ENCODE measurements at regions not wholly inside any gene's neighbourhood (a gene's known extent, or its start where the extent isn't known, plus 50 kb on each side); places are given as distances from the start of the nearest gene placed in this dataset.

DNA sequence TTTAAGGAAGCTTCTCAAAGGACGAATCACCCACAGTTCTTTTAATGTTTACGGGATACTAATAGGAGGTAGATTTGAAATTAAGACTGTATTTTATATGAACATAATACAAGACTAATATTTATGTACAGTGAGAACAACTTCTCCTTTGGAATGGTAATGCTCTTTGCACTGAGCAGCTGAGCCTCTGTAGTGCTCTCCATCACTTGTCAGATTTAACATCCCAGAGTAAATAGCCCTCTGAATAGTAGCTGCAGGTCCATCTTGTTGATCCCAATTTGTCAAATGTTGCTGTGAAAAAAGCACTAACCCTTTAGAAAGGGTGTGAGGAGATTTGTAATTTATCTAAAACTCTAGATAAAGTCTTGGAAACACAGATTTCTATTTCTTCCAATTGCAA lies 351.4 kb upstream of the KCNMB2 start:
- Histone ChIP-seq H3K9me3 (ENCODE audit: control insufficient read depth in 1 of 2, low read length in 2 of 2) (no peaks in the 10 kb centered on the region), H3K27ac (ENCODE audit: low read depth, low read length) (no peak overlapping the region), H3K4me1 (ENCODE audit: control insufficient read depth in 1 of 2, insufficient read depth in 2 of 2, low read length in 2 of 2) (no peaks in the 10 kb centered on the region), H3K36me3 (ENCODE audit: control insufficient read depth in 1 of 2, insufficient read depth in 2 of 2, low read length in 2 of 2) (no peaks in the 10 kb centered on the region), H3K27me3 (ENCODE audit: control insufficient read depth in 1 of 2, insufficient read depth in 2 of 2, low read length in 2 of 2) (no peaks in the 10 kb centered on the region), H3K4me3 (ENCODE audit: low read depth in 1 of 2, low read length in 2 of 2) (no peak overlapping the region), H3K9ac (ENCODE audit: low read depth in 1 of 2, low read length in 2 of 2) (no peak overlapping the region)

- Histone ChIP-seq H3K36me3 (ENCODE audit: control insufficient read depth in 1 of 2, insufficient read depth in 2 of 2, low read length in 2 of 2) (no peaks in the 10 kb centered on the region), H3K27ac (ENCODE audit: low read depth, low read length) (no peak overlapping the region), H3K9me3 (ENCODE audit: control insufficient read depth in 1 of 2, low read length in 2 of 2) (no peaks in the 10 kb centered on the region), H3K4me3 (ENCODE audit: low read depth in 1 of 2, low read length in 2 of 2) (no peak overlapping the region), H3K4me1 (ENCODE audit: control insufficient read depth in 1 of 2, insufficient read depth in 2 of 2, low read length in 2 of 2) (no peaks in the 10 kb centered on the region), H3K9ac (ENCODE audit: low read depth in 1 of 2, low read length in 2 of 2) (no peak overlapping the region), H3K27me3 (ENCODE audit: control insufficient read depth in 1 of 2, insufficient read depth in 2 of 2, low read length in 2 of 2) (no peaks in the 10 kb centered on the region)
Measured at GRCh38 chr3:178186666-178187065, 349.6 kb upstream of the KCNMB2 start.

GRCh38 chr3:178189854-178190253 lies 346.4 kb upstream of the KCNMB2 start:
- Histone ChIP-seq H3K27ac (ENCODE audit: low read depth, low read length) (no peak overlapping the region), H3K36me3 (ENCODE audit: control insufficient read depth in 1 of 2, insufficient read depth in 2 of 2, low read length in 2 of 2) (no peaks in the 10 kb centered on the region), H3K9me3 (ENCODE audit: control insufficient read depth in 1 of 2, low read length in 2 of 2) (no peaks in the 10 kb centered on the region), H3K27me3 (ENCODE audit: control insufficient read depth in 1 of 2, insufficient read depth in 2 of 2, low read length in 2 of 2) (no peaks in the 10 kb centered on the region), H3K4me1 (ENCODE audit: control insufficient read depth in 1 of 2, insufficient read depth in 2 of 2, low read length in 2 of 2) (no peaks in the 10 kb centered on the region), H3K4me3 (ENCODE audit: low read depth in 1 of 2, low read length in 2 of 2) (no peak overlapping the region), H3K9ac (ENCODE audit: low read depth in 1 of 2, low read length in 2 of 2) (no peak overlapping the region)

DNA sequence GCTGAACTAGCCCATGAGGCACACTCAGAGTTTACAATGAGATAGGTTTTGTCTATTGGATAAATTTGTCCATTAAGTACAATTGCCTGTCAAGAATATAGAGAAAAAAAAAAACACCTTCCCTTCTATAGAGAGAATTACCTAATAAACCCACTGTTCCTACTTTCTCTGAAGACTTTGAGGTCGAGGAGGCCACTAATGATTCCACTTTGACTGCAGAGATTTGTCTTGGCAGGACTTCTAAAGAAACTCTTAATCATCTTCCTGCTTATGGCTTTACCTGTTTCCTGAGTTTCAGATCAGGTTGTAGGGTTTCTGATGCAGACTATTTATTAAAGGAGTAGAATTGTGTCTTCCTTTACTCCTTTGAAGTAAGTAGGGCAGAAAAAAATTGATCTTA lies 342.4 kb upstream of the KCNMB2 start:
- Histone ChIP-seq H3K36me3 (ENCODE audit: control insufficient read depth in 1 of 2, insufficient read depth in 2 of 2, low read length in 2 of 2) (no peaks in the 10 kb centered on the region), H3K27me3 (ENCODE audit: control insufficient read depth in 1 of 2, insufficient read depth in 2 of 2, low read length in 2 of 2) (no peaks in the 10 kb centered on the region), H3K27ac (ENCODE audit: low read depth, low read length) (no peak overlapping the region), H3K4me1 (ENCODE audit: control insufficient read depth in 1 of 2, insufficient read depth in 2 of 2, low read length in 2 of 2) (no peaks in the 10 kb centered on the region), H3K9ac (ENCODE audit: low read depth in 1 of 2, low read length in 2 of 2) (no peak overlapping the region), H3K4me3 (ENCODE audit: low read depth in 1 of 2, low read length in 2 of 2) (no peak overlapping the region), H3K9me3 (ENCODE audit: control insufficient read depth in 1 of 2, low read length in 2 of 2) (no peaks in the 10 kb centered on the region)

- no peak overlapping the region for H3K27ac ChIP-seq (ENCODE audit: low read depth, low read length)
Measured at GRCh38 chr3:178194539-178194938, 341.7 kb upstream of the KCNMB2 start.

GRCh38 chr3:178195824-178196223 lies 340.4 kb upstream of the KCNMB2 start:
- H3K27ac ChIP-seq (ENCODE audit: low read depth, low read length): no peak overlapping the region
- H3K4me3 ChIP-seq (ENCODE audit: low read depth in 1 of 2, low read length in 2 of 2): no peak overlapping the region
- H3K27me3 ChIP-seq (ENCODE audit: control insufficient read depth in 1 of 2, insufficient read depth in 2 of 2, low read length in 2 of 2): no peaks in the 10 kb centered on the region
- H3K36me3 ChIP-seq (ENCODE audit: control insufficient read depth in 1 of 2, insufficient read depth in 2 of 2, low read length in 2 of 2): no peaks in the 10 kb centered on the region
- no peaks in the 10 kb centered on the region for H3K4me1 ChIP-seq (ENCODE audit: control insufficient read depth in 1 of 2, insufficient read depth in 2 of 2, low read length in 2 of 2)
- H3K9ac ChIP-seq (ENCODE audit: low read depth in 1 of 2, low read length in 2 of 2): no peak overlapping the region
- no peaks in the 10 kb centered on the region for H3K9me3 ChIP-seq (ENCODE audit: control insufficient read depth in 1 of 2, low read length in 2 of 2)

More at GRCh38 chr3:178194539-178194938, 341.7 kb upstream of the KCNMB2 start:
- H3K36me3 ChIP-seq (ENCODE audit: control insufficient read depth in 1 of 2, insufficient read depth in 2 of 2, low read length in 2 of 2): no peaks in the 10 kb centered on the region
- H3K27me3 ChIP-seq (ENCODE audit: control insufficient read depth in 1 of 2, insufficient read depth in 2 of 2, low read length in 2 of 2): no peaks in the 10 kb centered on the region
- H3K9me3 ChIP-seq (ENCODE audit: control insufficient read depth in 1 of 2, low read length in 2 of 2): no peaks in the 10 kb centered on the region
- H3K4me1 ChIP-seq (ENCODE audit: control insufficient read depth in 1 of 2, insufficient read depth in 2 of 2, low read length in 2 of 2): no peaks in the 10 kb centered on the region
- H3K9ac ChIP-seq (ENCODE audit: low read depth in 1 of 2, low read length in 2 of 2): no peak overlapping the region
- no peak overlapping the region for H3K4me3 ChIP-seq (ENCODE audit: low read depth in 1 of 2, low read length in 2 of 2)

DNA sequence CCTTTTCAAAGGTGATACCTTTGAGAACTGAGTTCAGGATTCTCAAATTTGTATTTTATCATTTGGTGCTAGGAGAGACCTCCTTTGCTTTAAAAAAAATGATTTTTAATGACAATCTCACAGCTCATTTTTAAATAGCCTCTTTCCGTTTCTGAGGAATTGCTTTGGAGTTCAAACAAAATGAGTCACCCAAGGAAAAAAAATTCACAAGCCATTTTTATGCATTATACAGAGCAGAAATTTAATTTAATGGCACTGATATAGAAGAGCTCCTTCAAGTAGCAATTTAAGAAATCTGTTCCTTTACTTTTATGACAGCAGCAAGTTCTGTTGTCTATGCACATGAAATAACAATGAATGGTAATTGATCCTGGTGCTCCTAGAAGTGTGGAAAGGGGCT lies 337.9 kb upstream of the KCNMB2 start:
- no peaks in the 10 kb centered on the region for H3K9me3 ChIP-seq (ENCODE audit: control insufficient read depth in 1 of 2, low read length in 2 of 2)
- no peak overlapping the region for H3K9ac ChIP-seq (ENCODE audit: low read depth in 1 of 2, low read length in 2 of 2)
- no peak overlapping the region for H3K4me3 ChIP-seq (ENCODE audit: low read depth in 1 of 2, low read length in 2 of 2)
- H3K4me1 ChIP-seq (ENCODE audit: control insufficient read depth in 1 of 2, insufficient read depth in 2 of 2, low read length in 2 of 2): peaks cover 0 to 7% of the 10 kb centered on the region in 2 donors
- H3K27ac ChIP-seq (ENCODE audit: low read depth, low read length): no peak overlapping the region
- no peaks in the 10 kb centered on the region for H3K27me3 ChIP-seq (ENCODE audit: control insufficient read depth in 1 of 2, insufficient read depth in 2 of 2, low read length in 2 of 2)
- no peaks in the 10 kb centered on the region for H3K36me3 ChIP-seq (ENCODE audit: control insufficient read depth in 1 of 2, insufficient read depth in 2 of 2, low read length in 2 of 2)

DNA sequence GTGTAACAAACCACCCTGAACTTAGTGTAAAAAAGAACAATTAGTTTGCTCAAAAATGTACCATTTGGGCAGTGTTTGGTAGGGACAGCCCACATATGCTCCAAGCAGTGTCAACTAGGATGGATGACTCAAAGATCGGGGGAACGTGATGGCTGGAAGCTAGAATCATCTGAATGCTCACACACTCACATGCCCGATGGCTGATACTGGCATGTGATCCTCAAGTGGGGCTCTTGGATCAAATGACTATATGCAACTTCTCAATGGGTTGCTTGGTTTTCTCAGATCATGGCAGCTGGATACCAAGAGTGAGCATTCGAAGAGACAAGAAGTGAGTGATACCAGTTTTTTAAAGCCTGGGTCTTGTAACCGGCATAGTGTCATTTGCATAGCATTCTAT lies 335.9 kb upstream of the KCNMB2 start:
- no peaks in the 10 kb centered on the region for H3K9me3 ChIP-seq (ENCODE audit: control insufficient read depth in 1 of 2, low read length in 2 of 2)
- peaks cover 0 to 7% of the 10 kb centered on the region in 2 donors for H3K4me1 ChIP-seq (ENCODE audit: control insufficient read depth in 1 of 2, insufficient read depth in 2 of 2, low read length in 2 of 2)
- no peaks in the 10 kb centered on the region for H3K36me3 ChIP-seq (ENCODE audit: control insufficient read depth in 1 of 2, insufficient read depth in 2 of 2, low read length in 2 of 2)
- H3K4me3 ChIP-seq (ENCODE audit: low read depth in 1 of 2, low read length in 2 of 2): no peak overlapping the region
- no peak overlapping the region for H3K27ac ChIP-seq (ENCODE audit: low read depth, low read length)
- no peak overlapping the region for H3K9ac ChIP-seq (ENCODE audit: low read depth in 1 of 2, low read length in 2 of 2)
- H3K27me3 ChIP-seq (ENCODE audit: control insufficient read depth in 1 of 2, insufficient read depth in 2 of 2, low read length in 2 of 2): no peaks in the 10 kb centered on the region

DNA sequence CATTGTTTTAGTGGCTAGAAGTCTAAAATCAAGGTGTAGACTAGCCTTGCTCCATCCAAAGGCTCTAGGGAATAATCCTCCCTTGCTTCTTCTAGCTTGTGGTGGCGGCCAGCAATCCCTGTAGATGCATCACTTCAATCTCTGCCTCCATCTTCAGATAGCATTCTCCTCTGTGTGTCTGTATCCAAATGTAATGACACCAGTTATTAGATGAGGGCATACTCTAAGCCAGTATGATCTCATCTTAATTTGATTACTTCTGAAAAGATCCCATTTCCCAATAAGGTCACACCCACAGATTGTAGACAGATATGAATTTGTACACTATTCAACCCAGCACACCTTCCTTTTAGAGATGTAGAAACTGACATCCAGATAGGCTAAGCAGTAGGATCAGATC lies 334.5 kb upstream of the KCNMB2 start:
- Histone ChIP-seq H3K9ac (ENCODE audit: low read depth in 1 of 2, low read length in 2 of 2) (no peak overlapping the region), H3K27ac (ENCODE audit: low read depth, low read length) (no peak overlapping the region), H3K9me3 (ENCODE audit: control insufficient read depth in 1 of 2, low read length in 2 of 2) (no peaks in the 10 kb centered on the region), H3K36me3 (ENCODE audit: control insufficient read depth in 1 of 2, insufficient read depth in 2 of 2, low read length in 2 of 2) (no peaks in the 10 kb centered on the region), H3K4me3 (ENCODE audit: low read depth in 1 of 2, low read length in 2 of 2) (no peak overlapping the region), H3K4me1 (ENCODE audit: control insufficient read depth in 1 of 2, insufficient read depth in 2 of 2, low read length in 2 of 2) (peaks cover 0 to 7% of the 10 kb centered on the region in 2 donors), H3K27me3 (ENCODE audit: control insufficient read depth in 1 of 2, insufficient read depth in 2 of 2, low read length in 2 of 2) (no peaks in the 10 kb centered on the region)

GRCh38 chr3:178202194-178202593 lies 334.0 kb upstream of the KCNMB2 start:
- no peaks in the 10 kb centered on the region for H3K27me3 ChIP-seq (ENCODE audit: control insufficient read depth in 1 of 2, insufficient read depth in 2 of 2, low read length in 2 of 2)
- H3K4me1 ChIP-seq (ENCODE audit: control insufficient read depth in 1 of 2, insufficient read depth in 2 of 2, low read length in 2 of 2): peaks cover 0 to 7% of the 10 kb centered on the region in 2 donors
- H3K4me3 ChIP-seq (ENCODE audit: low read depth in 1 of 2, low read length in 2 of 2): no peak overlapping the region
- no peaks in the 10 kb centered on the region for H3K36me3 ChIP-seq (ENCODE audit: control insufficient read depth in 1 of 2, insufficient read depth in 2 of 2, low read length in 2 of 2)
- no peak overlapping the region for H3K27ac ChIP-seq (ENCODE audit: low read depth, low read length)
- H3K9ac ChIP-seq (ENCODE audit: low read depth in 1 of 2, low read length in 2 of 2): no peak overlapping the region
- H3K9me3 ChIP-seq (ENCODE audit: control insufficient read depth in 1 of 2, low read length in 2 of 2): no peaks in the 10 kb centered on the region

GRCh38 chr3:178203165-178203564 lies 333.1 kb upstream of the KCNMB2 start:
- Histone ChIP-seq H3K27me3 (ENCODE audit: control insufficient read depth in 1 of 2, insufficient read depth in 2 of 2, low read length in 2 of 2) (no peaks in the 10 kb centered on the region), H3K27ac (ENCODE audit: low read depth, low read length) (no peak overlapping the region), H3K9me3 (ENCODE audit: control insufficient read depth in 1 of 2, low read length in 2 of 2) (no peaks in the 10 kb centered on the region), H3K4me1 (ENCODE audit: control insufficient read depth in 1 of 2, insufficient read depth in 2 of 2, low read length in 2 of 2) (peaks cover 0 to 7% of the 10 kb centered on the region in 2 donors), H3K36me3 (ENCODE audit: control insufficient read depth in 1 of 2, insufficient read depth in 2 of 2, low read length in 2 of 2) (no peaks in the 10 kb centered on the region), H3K9ac (ENCODE audit: low read depth in 1 of 2, low read length in 2 of 2) (no peak overlapping the region), H3K4me3 (ENCODE audit: low read depth in 1 of 2, low read length in 2 of 2) (no peak overlapping the region)

Data from duodenal mucosa (tissue), 2 donors.